Endometrium (tissue), 2 donors: ENCODE measurements at regions not wholly inside any gene's neighbourhood (a gene's known extent, or its start where the extent isn't known, plus 50 kb on each side); places are given as distances from the start of the nearest gene placed in this dataset.

Experiments used
- FAIRE-seq: peaks from 2 replicates; lab custom pipeline; 2012; peaks lifted over from hg19 to GRCh38; lab: Jason Lieb, UNC
- donor health status: control.
- donor health status: control.

DNA sequence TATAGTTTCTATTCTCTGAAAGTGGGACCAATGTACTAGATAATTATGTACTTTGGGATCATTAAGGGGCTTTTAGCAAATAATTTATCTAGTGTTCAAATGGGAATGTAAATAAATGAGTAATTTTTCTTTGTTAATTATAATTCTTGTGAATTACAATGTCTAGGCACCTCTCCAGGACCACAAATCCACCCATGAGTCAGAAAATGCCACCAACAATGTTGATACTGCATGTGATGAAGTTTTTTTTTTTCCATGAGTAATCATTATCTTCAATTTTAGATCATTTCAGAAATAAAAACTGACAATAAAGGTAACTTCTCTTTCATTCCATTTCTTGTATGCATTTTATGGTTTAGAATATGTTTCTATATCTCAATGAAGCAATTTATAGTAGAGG, 470.3 kb downstream of the VRK1 start:
- no peak for FAIRE-seq

DNA sequence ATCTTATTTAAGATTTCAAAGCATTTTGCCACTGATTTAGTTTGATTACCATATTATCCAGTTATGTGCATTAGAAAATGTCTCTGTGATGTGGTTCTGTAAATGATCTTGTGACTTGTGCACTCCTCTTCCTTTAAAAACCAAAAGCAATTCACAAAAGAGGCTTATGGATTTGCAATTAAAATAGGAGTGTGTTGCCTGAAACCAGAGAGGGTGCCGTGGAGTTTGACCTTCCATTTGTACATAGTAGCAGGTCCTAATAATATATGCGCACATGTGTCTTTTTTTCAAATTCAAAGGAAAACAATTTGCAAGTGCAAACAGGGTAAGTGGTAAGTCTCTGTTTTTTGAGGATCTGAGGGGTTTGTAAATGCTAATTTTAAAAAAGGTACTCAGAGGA, 470.9 kb downstream of the VRK1 start:
- FAIRE-seq: no peak

DNA sequence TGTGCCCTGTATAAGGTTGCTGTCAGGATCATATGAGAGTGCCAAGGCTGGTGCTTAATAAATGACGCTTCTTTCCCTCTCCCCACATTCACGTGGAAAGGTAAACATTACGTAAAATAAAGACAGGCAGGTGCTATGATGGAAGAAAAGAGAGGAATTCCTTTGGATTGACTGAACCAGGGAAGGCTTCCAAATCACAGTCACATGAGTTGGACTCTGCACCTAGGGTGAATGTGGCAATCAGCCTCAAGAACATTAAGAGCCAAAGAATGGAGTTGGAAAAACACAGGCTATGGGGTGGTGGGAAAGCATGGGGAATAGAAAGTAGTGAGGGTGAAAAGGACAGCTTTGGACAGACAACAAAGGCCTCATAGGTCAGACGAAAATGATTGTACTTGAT, 473.1 kb downstream of the VRK1 start:
- FAIRE-seq: no peak

DNA sequence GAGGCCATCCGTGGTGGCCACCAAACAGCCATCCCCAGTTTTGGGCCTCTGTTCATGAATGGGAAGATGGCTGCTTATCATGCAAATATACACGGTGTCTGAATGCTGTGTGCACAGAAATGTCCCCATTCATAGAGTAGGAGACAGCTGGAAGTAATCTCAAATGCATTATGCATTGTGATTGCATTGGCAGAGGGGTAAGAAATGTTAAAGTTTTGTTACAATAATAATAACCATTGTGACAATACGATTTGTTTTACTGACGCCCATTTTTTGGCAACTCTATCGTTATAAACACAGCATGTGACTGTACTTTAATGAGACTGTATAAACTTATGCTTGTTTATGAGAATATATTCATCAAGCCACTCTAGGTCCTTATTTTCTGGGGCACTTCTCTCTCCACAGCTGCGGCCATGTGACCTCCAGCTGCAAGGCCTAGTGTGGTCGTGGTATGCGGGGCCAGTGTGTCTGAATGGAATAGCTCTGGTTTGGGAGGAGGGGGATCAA, 474.3 kb downstream of the VRK1 start:
- FAIRE-seq: no peak

DNA sequence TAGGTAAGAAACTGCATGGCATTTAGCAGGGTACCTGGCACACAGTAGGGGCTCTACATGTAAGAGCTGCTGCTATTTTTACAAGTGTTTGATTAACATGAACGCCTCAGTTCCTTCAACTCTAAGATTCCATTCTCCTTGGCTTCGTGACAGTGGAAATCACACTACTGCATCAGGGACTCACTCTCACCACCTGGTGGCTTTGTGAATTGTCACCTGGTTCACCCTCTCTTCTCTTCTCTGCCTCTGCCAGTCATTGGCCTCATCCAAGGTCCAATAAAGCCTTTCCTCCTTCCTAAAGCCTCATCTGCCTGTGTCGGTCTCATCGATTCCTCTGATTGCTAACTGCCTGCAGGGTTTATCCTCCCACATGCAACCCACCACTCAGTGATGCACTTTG, 476.4 kb downstream of the VRK1 start:
- no peak for FAIRE-seq

DNA sequence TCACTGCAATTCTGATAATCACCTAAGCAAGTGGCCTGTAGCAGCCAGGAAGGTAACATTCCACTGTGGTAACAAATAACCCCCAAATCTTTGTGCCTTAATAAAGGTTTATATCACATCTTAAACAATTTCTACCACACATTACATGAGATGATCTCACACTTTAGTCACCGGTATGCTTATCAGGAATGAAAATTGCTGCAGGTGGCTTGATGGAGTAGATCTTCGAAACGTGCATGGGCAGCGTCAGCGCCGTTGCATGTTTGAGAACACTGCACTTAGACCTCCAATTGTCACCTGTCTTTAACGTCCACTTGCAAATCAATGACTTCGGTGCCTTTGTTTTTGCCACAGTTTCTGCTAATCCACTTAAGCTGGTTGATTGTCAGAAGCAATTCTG, 477.4 kb downstream of the VRK1 start:
- no peak for FAIRE-seq

DNA sequence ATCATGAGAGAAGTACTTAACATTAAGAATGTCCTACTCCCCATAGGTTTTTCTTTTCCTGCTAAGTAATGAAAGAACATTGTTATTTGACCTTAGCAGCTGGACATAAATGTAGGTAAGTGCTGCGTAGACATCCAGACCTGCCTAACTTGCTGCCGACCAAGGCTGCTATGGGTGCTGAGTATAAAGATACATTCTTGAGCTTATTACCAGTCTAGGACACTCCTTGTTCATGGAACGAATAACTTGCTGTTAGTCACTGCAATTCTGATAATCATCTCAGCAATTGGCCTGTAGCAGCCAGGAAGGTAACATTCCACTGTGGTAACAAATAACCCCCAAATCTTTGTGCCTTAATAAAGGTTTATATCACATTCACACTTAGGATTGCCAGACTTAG, 478.1 kb downstream of the VRK1 start:
- no peak for FAIRE-seq

DNA sequence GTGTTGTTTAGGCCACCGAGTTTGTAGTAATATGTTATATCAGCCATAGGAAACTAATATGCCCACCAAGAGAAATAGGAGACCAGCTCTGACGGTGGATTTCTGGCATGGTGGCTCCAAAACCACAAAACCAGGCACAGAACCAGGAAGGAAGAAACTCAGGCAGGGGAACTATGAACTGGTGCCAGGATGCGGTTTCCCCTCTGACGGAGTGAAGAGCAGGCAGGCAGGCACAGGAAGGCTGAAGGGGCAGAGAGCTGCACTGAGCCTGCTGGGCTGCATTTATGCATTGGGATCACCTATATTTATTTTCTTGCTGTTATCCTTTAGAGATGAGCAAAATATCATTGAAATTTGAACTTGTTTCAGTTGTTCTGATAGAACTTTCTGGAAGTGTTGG, 479.4 kb downstream of the VRK1 start:
- no peak for FAIRE-seq

DNA sequence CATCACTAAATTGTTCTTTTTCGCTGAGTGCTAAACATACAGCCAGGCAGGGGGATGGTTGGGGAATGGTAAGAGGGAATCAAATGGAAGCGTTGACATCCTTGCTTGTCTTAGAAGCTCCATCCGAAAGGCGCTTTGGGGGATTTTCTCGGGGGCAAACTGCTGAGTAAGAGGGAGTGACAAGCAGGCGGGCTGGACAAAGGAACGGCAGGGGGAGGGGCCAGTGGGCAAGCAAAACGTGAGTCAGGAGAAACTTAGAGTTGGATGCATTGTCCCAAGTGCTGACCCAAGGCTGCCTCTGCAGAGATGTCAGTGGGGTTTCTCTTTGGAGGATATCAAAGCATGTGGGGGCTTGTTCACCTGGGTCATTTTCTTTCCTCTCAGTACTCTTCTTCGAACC, 480.5 kb downstream of the VRK1 start:
- FAIRE-seq: no peak

DNA sequence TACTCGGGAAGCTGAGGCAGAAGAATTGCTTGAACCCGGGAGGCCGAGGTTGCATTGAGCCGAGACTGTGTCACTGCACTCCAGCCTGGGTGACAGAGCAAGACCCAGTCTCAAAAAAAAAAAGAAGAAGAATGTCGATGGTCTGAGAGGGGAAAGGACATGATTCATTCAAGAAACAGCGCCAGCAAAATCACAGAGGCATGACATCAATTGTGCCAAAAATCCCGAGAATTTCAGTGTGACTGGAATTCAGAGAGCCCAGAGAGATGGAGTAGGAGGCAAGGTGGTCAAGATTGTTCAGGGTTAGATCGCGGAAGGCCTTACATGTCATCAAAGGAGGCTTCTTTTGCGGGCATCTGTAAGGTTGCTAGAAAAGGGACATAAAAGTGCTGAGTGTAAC, 483.3 kb downstream of the VRK1 start:
- FAIRE-seq: no peak

DNA sequence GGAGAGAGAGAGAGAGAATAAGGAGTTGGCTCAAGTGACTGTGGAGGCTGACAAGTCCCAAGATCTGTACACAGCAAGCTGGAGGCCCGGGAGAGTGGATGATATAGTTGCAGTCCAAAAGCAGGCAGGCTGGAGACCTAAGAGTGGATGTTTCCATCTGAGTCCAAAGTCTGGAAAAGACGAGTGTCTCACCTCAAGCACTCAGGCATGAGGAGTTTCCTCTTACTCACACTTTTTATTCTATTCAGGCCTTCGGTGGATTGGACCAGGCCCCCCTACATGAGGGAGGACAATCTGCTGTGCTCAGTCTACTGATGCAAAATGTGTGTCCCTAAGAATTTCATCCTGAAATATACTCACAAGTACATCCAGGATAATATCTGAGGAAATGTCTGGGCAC, 484.6 kb downstream of the VRK1 start:
- no peak for FAIRE-seq

DNA sequence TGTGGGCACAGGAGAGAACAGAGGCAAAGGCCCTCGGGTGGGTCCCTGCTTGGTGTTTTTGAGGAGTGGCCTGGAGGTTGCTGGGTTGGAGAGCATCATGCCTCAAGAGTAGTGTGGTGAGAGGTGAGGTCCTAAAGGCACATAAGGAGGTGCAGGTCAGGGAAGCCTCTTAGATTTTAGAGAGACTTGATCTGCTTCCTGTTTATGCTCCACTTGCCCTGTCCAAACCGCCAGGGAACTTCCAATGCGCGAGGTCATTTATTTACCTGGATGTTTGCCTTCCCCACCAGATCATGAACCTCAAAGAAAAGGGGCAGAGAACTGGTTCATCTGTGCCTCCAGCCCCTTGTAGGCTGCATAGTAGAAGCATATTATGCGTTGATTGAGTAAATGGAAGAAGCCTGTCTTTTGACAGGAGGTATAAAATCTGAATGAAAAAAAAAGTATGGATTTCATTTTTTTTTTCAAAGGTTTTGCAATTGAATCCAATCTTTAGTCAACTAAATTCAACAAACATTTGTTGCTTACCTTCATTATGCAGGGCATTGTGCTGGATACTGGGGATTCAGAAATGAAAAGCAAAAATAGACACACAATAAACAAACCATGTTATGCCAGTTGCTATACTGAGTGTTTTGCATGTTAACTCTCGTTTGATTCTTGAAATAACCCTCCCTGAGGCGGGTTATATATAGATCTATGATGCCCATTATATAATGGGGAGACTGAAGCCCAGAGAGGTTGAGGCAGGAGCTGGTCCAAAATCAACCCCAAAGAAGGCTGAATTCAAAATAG, 485.2 kb downstream of the VRK1 start:
- FAIRE-seq: no peak

DNA sequence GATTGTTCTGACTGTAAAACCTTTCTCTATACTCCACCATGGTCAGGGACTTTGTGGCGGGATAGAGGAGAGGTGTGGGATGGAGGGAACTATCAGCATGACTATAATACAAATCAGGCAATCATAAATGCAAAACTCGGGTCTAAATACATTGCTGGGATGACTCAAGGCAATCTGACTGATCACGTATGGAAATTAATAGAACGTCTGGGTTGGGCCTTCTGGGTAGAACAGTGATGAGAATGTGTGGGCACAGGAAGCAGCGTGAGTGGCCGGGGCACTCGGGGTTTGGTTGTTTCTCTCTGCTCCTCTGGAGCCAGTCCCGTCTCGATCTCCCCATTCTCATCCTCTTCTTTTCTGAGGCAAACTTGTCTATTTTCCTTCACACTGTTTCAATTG, 485.8 kb downstream of the VRK1 start:
- no peak for FAIRE-seq

DNA sequence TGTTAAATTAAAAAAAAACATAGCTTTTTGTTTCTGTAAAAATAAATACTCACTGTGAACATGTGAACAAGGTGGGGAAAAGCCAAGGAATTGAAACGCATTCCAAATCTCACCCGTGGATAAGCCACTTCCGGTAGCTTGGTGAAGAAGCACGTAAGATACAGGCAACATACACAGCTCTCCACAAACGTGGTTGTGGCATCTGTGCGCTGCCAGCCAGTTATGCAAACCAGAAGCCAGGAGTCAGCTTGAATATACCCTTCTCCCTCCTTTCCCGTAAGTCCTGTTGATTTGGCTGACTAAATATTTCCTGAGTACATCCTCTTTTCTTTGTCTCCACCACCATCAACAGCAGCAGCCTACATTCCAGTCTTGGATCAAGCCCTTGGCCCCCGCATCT, 486.2 kb downstream of the VRK1 start:
- no peak for FAIRE-seq

DNA sequence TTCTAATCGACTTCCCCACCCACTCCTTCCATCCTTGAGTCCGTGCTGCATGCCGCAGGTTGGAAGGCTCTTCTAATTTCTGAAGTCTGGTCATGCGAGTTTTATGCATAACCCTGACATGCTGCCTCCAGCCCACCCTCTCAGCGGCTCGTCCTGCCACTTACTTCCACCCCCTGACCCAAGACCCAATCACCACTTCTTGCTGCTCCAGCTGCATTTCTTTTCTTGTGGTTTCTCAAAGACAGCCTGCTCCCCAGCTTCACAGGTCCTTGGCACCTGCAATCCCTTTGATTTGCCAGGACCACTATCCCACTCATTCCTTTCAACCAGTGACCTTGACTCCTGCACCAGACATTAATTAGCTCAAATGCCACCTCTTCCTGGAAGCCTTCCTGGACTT, 486.7 kb downstream of the VRK1 start:
- no peak for FAIRE-seq

DNA sequence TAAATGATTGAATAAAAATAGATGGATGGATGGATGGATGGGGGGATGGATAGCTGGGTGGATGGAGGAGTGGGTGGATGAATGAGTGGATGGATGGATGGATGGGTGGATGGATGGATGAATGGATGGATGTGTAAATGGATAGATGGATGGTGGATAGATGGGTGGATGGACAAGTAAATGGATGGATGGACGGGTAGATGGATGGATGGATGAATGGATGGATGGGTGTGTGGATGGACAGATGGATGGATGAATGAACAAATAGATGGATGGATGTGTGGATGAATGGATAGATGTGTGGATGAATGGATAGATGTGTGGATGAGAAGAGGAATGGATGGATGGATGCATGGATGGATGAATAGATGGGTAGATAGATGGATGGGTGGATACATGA, 490.8 kb downstream of the VRK1 start:
- no peak for FAIRE-seq

DNA sequence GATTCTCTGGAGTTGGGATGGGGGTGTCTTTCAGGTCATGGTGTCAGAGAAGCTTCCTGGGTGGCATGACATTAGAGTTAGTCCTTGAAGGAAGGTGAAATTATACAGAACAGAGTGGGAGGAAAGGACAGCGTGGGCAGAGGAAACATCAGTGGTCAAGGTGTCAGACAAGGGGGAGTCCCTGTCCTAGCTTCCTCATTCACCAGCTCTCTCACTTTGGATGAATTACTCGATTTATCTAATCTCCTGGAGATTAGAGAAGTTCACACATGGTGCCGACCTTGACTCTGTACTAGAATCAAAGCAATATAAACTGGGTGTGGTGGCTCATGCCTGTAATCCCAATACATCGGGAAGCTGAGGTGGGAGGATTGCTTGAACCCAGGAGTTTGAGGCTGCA, 492.9 kb downstream of the VRK1 start:
- FAIRE-seq: no peak

DNA sequence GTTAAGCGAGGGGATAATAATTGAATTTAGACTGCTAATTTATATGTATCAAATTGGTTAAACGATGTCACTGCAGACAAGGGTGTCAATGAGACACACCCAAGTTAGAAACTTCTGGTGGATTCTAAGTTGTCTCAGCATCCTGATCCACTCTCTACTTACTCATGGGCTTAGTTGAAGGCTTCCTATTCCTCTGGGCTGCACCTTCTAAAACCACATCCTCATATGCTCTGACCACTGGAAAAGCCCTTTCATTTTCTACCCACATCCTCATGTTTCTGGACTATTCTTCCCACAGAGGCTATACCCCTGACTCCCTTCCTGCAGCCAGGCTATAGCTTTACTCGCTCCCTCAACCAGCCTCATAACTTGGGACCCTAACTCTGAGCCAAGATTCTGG, 493.8 kb downstream of the VRK1 start:
- FAIRE-seq: no peak

DNA sequence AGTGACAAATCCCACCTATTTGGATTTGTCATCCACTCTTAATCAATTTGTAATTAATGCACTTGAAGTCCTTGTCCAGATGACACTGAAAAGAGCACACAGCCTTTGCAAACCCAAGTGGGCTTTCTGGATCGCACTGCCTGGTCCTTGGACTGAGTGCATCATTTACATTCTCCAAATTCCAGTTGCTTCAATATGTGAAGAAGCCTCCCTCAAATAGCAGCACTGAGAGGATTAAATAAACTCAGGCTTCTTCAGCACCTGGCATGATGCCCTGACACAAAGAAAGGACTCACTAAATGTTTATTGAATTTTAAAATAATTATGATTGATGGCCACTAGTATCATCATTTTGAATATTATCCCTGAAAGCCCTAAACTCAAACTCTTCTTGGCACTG, 496.5 kb downstream of the VRK1 start:
- no peak for FAIRE-seq

DNA sequence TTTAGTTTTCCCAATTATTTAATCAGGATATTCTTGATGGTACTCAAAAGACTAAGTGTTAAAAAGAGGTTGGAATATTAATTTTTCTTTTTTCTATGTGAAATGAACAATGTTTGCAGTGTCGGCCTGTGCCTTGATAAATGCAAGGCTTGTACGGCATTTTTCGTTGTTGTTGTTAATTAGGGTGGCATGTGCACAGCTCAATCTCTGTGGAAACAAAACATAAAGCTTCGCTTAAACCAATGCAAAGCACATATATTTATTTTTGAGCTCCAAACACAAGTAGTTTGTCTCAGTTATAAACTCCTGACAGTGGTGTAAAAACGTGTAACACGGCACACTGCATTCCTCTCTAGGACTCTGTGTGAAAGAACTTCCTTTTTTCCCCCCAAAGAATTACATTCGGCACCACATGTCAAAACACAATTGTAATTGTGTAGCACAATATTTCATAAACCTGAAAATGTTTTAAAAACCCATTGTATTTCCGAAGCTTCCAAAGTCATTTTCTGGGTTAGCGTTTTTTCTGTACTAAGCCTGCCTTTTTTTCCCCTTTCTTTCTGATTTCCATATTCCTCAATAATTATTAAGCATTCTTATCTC, 498.0 kb downstream of the VRK1 start:
- no peak for FAIRE-seq

DNA sequence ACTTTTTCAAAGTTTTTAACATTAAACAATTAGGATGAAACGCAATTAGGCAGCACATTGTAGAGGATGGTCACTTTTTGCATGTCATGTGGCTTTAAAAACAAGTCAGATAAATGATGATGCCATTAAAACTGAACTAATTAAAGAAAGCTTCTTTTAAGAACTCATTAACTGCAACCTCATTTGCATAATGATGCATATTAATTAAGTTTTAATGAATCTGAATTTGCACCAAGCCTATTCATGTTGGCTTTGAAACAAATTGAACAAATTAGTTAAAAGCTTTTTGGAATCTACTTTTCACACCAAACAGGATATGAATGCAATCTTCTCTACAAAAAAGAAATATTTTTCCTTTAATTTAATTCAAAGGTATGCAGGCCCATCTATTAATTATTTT, 499.0 kb downstream of the VRK1 start:
- FAIRE-seq: no peak

DNA sequence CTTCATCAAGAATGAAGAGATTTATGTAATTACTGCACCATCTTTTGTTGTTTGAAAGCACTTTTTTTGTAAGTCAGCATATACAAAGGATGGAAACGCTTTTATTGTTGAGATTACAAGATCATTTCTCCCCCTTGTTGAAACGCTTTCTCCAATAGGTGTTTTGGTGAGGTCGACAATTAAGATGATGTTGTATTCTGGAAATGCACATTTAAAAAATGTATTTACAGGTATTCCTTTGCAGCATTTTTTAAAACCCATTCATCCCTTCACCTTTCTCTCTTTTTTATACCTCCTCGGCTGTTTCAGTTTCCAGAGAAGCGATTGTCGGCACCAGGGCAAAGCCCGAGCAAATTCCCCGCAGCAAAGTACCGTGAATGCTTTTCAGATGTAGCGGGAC, 499.9 kb downstream of the VRK1 start:
- no peak for FAIRE-seq

DNA sequence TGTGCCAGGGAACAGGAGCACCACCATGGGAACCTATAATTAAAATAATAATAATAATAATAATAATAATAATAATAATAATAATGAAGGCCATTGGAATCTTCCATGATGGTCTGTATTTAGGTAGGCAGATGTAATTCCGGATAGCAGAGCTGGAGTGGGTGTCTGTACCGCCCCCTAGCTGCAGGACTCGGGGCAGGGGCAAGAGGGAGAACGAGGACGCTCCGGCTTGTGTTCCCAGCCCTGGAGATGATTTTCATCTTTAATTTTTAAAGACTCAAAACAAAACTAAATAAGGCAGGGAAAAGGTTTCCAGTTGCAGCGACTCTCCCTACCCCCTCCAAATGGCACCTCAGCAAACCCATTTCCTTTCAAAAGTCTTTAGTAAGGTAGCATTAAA, 501.1 kb downstream of the VRK1 start:
- FAIRE-seq: no peak

DNA sequence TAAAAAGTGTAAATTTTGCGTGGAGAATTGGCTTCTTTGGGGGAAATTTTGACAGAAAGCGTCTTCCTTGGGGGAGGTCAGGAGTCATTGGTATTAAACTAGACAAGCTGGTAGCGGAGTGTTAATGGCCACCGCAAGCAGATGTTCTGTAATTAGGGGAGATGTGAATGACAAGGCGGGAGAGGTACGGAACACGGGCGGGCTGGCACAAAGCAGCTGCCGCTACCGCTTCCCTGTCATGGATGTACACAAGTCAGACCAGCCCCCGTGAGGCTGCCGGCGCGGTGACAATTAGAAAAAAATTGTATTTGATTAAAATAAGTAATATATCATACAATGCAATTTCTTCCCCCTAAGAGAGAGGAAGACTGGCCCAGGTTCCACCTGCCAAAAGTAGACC, 501.6 kb downstream of the VRK1 start:
- no peak for FAIRE-seq
